Spleen (tissue), 11 donors: ENCODE measurements at regions not wholly inside any gene's neighbourhood (a gene's known extent, or its start where the extent isn't known, plus 50 kb on each side); places are given as distances from the start of the nearest gene placed in this dataset.

Source experiments
- DNase-seq: peaks from one replicate; pipeline ENCODE4 v3.0.0-alpha.2; 2020
- H3K27ac ChIP-seq, 8 donors: fragments of 200-600 bp; sonication (generic) in 7 of 8; 1 replicate in 4 of 8; 2 replicates in 4 of 8; pipeline versions ENCODE4 v1.5.0 to v1.8.0; 2016 to 2021; ENCODE audit warnings: inconsistent platforms in 4 of 8, mild to moderate bottlenecking in 4 of 8, moderate library complexity in 1 of 8
- H3K27me3 ChIP-seq, 7 donors: fragments of 200-600 bp; sonication (generic) in 6 of 7; replicated peaks in 1 of 7; 1 replicate in 4 of 7; 2 replicates in 3 of 7; pipeline versions ENCODE4 v1.5.0 to v1.8.0; 2016 to 2021; ENCODE audit warnings: inconsistent platforms in 3 of 7, mild to moderate bottlenecking in 1 of 7
- H3K36me3 ChIP-seq, 6 donors: fragments of 200-600 bp; sonication (generic) in 5 of 6; 1 replicate in 4 of 6; 2 replicates in 2 of 6; pipeline versions ENCODE4 v1.5.0 to v1.8.0; 2016 to 2021; ENCODE audit warnings: inconsistent platforms in 2 of 6
- H3K4me1 ChIP-seq, 6 donors: fragments of 200-600 bp; sonication (generic) in 5 of 6; 1 replicate in 3 of 6; 2 replicates in 3 of 6; pipeline versions ENCODE4 v1.5.0 to v1.8.0; 2016 to 2021; ENCODE audit warnings: inconsistent platforms in 3 of 6
- H3K4me3 ChIP-seq, 8 donors: fragments of 200-600 bp; sonication (generic) in 7 of 8; 1 replicate in 4 of 8; 2 replicates in 4 of 8; pipeline versions ENCODE4 v1.5.0 to v1.8.0; 2016 to 2021; ENCODE audit warnings: inconsistent platforms in 4 of 8, mild to moderate bottlenecking in 4 of 8, moderate library complexity in 2 of 8
- H3K9me3 ChIP-seq, 8 donors: fragments of 200-600 bp; sonication (generic) in 7 of 8; 1 replicate in 4 of 8; 2 replicates in 4 of 8; pipeline versions ENCODE4 v1.5.0 to v1.8.0; 2016 to 2021; ENCODE audit warnings: inconsistent platforms in 4 of 8
- CTCF ChIP-seq, 11 experiments: fragments of 200-600 bp in 7 of 11; fragments of 450-650 bp in 4 of 11; sonication (generic) in 4 of 11; IDR thresholded peaks in 8 of 11; conservative IDR thresholded peaks in 3 of 11; 1 replicate in 7 of 11; 2 replicates in 4 of 11; pipeline versions ENCODE4 v1.4.0 to v1.8.0; 2016 to 2021; ENCODE audit warnings: antibody characterized with exemption in 11 of 11, inconsistent platforms in 4 of 11, mild to moderate bottlenecking in 1 of 11
- POLR2A ChIP-seq, 3 donors: fragments of 450-650 bp; IDR thresholded peaks; one replicate each; pipeline ENCODE4 v1.5.1; 2017; ENCODE audit warnings: antibody characterized with exemption in 3 of 3, mild to moderate bottlenecking in 1 of 3
- POLR2AphosphoS5 ChIP-seq, 3 donors: sonication (generic); formaldehyde crosslinking; IDR thresholded peaks; one replicate each; pipeline ENCODE4 v1.5.1; 2017; ENCODE audit warnings: antibody characterized with exemption in 3 of 3
- WGBS, 5 donors: extraction: QIAGEN DNeasy Blood & Tissue Kit in 3 of 5; methylation state at CpG; one replicate each; pipeline versions ENCODE4 v1.1.5 to v1.1.7; 2013 to 2018; 5-methylcytosine and 5-hydroxymethylcytosine counted together
- intact Hi-C: fragments of 100-400 bp; cut with DNase I; formaldehyde crosslinking; loops from one replicate; pipeline ENCODE4 v1.15.0; 2023; ENCODE audit warnings: low total_unique reads
- donor health status: healthy with polysubstance abuse.
- donor health status: DM: no; HTN: no; CAD: no; lungs with moderate emphysema.
- donor health status: DM: no; HTN: no; CAD: no.
- donor health status: Bipolar disorder and iron deficiency.
- donor health status: healthy.
- donor health status: DM: no; HTN: no; CAD: no.
- donor health status: DM: yes; HTN: yes; CAD: no.

- TF ChIP-seq CTCF (IDR thresholded peaks at IDR 0.05 in 8 of 11, conservative IDR thresholded peaks at IDR 0.05 in 3 of 11) (no peak), POLR2A (IDR thresholded peaks at IDR 0.05) (no peak), POLR2AphosphoS5 (IDR thresholded peaks at IDR 0.05) (no peak)
- intact Hi-C loops = no loop called here
Observed at GRCh38 chr4:65033899-65034298, 624.6 kb upstream of the TECRL start.

GRCh38 chr4:65028592-65028991 lies 619.3 kb upstream of the TECRL start:
- 90 to 96% (median 96%) methylated on average over 3 of the region's 3 CpGs for WGBS, 5 donors
- no peaks in the 10 kb centered on the region for H3K4me1 ChIP-seq
- intact Hi-C loops = no loop called here
- peaks cover 0 to 5% (median 0%) of the 10 kb centered on the region in 8 donors for H3K9me3 ChIP-seq
- TF ChIP-seq POLR2AphosphoS5 (IDR thresholded peaks at IDR 0.05) (no peak), POLR2A (IDR thresholded peaks at IDR 0.05) (no peak), CTCF (IDR thresholded peaks at IDR 0.05 in 8 of 11, conservative IDR thresholded peaks at IDR 0.05 in 3 of 11) (no peak)
- H3K36me3 ChIP-seq = no peaks in the 10 kb centered on the region
- DNase-seq = no peak
- H3K27ac ChIP-seq = no peak overlapping the region
- no peaks in the 10 kb centered on the region for H3K27me3 ChIP-seq
- no peak overlapping the region for H3K4me3 ChIP-seq

More at GRCh38 chr4:65033899-65034298, 624.6 kb upstream of the TECRL start:
- no peak for DNase-seq
- H3K36me3 ChIP-seq = no peaks in the 10 kb centered on the region
- WGBS, 5 donors = 54 to 65% (median 56%) methylated on average over 2 of the region's 2 CpGs
- no peaks in the 10 kb centered on the region for H3K27me3 ChIP-seq
- H3K4me1 ChIP-seq = no peaks in the 10 kb centered on the region
- H3K9me3 ChIP-seq = peaks cover 0 to under 1% (median 0%) of the 10 kb centered on the region in 8 donors
- H3K4me3 ChIP-seq = no peak overlapping the region
- H3K27ac ChIP-seq = no peak overlapping the region

- H3K27me3 ChIP-seq = no peaks in the 10 kb centered on the region
- no peak for TF ChIP-seq POLR2A (IDR thresholded peaks at IDR 0.05)
- no peak for TF ChIP-seq CTCF (IDR thresholded peaks at IDR 0.05 in 8 of 11, conservative IDR thresholded peaks at IDR 0.05 in 3 of 11)
- TF ChIP-seq POLR2AphosphoS5 (IDR thresholded peaks at IDR 0.05) = no peak
- intact Hi-C loops = no loop called here
- DNase-seq = no peak
- peaks cover 0 to 5% (median 0%) of the 10 kb centered on the region in 8 donors for H3K9me3 ChIP-seq
- no peak overlapping the region for H3K27ac ChIP-seq
- H3K36me3 ChIP-seq = no peaks in the 10 kb centered on the region
- no peak overlapping the region for H3K4me3 ChIP-seq
- 26 to 60% (median 59%) methylated on average over 3 of the region's 3 CpGs for WGBS, 5 donors
- H3K4me1 ChIP-seq = no peaks in the 10 kb centered on the region
Observed at GRCh38 chr4:65023883-65024670, 614.8 kb upstream of the TECRL start.

- no peak for TF ChIP-seq POLR2AphosphoS5 (IDR thresholded peaks at IDR 0.05)
- H3K27me3 ChIP-seq = no peaks in the 10 kb centered on the region
- intact Hi-C loops = no loop called here
- no peak overlapping the region for H3K4me3 ChIP-seq
- 25 to 30% (median 30%) methylated on average over 6 of the region's 6 CpGs for WGBS, 5 donors
- DNase-seq = no peak
- no peaks in the 10 kb centered on the region for H3K4me1 ChIP-seq
- no peaks in the 10 kb centered on the region for H3K9me3 ChIP-seq
- H3K27ac ChIP-seq = no peak overlapping the region
- H3K36me3 ChIP-seq = no peaks in the 10 kb centered on the region
Observed at GRCh38 chr4:65023081-65023480, 613.8 kb upstream of the TECRL start.
